ENCODE measurements at regions not wholly inside any gene's neighbourhood (a gene's known extent, or its start where the extent isn't known, plus 50 kb on each side); places are given as distances from the start of the nearest gene placed in this dataset.

- Mint-ChIP-seq H3K9me3 (ENCODE audit: low read depth) (peaks cover 13% of the 10 kb centered on the region), H3K27me3 (ENCODE audit: low read depth) (no peaks in the 10 kb centered on the region), H3K4me1 (ENCODE audit: low read depth) (no peaks in the 10 kb centered on the region), H3K4me3 (ENCODE audit: unreplicated experiment) (no peak overlapping the region), H3K36me3 (ENCODE audit: low read depth) (no peaks in the 10 kb centered on the region), H3K27ac (ENCODE audit: unreplicated experiment) (no peak overlapping the region)
- no peak for DNase-seq (ENCODE audit: low spot score)
- no peak for TF ChIP-seq CTCF (IDR thresholded peaks at IDR 0.05)
Measured at GRCh38 chrX:8105531-8105930, 65.5 kb downstream of the VCX2 start.

GRCh38 chrX:8103655-8104054, 67.4 kb downstream of the VCX2 start:
- TF ChIP-seq CTCF (IDR thresholded peaks at IDR 0.05), result no peak

GRCh38 chrX:8091510-8091909, 79.6 kb downstream of the VCX2 start:
- Mint-ChIP-seq H3K27ac (ENCODE audit: unreplicated experiment) (no peak overlapping the region), H3K4me1 (ENCODE audit: low read depth) (no peaks in the 10 kb centered on the region), H3K27me3 (ENCODE audit: low read depth) (peaks cover 3% of the 10 kb centered on the region), H3K36me3 (ENCODE audit: low read depth) (no peaks in the 10 kb centered on the region), H3K9me3 (ENCODE audit: low read depth) (no peaks in the 10 kb centered on the region), H3K4me3 (ENCODE audit: unreplicated experiment) (no peak overlapping the region)
- no peak for DNase-seq (ENCODE audit: low spot score)
- no peak for TF ChIP-seq CTCF (IDR thresholded peaks at IDR 0.05)

More at GRCh38 chrX:8103655-8104054, 67.4 kb downstream of the VCX2 start:
- peaks cover 8% of the 10 kb centered on the region for H3K9me3 Mint-ChIP-seq (ENCODE audit: low read depth)
- H3K4me3 Mint-ChIP-seq (ENCODE audit: unreplicated experiment), result no peak overlapping the region
- no peak overlapping the region for H3K27ac Mint-ChIP-seq (ENCODE audit: unreplicated experiment)
- H3K27me3 Mint-ChIP-seq (ENCODE audit: low read depth), result no peaks in the 10 kb centered on the region
- H3K36me3 Mint-ChIP-seq (ENCODE audit: low read depth), result no peaks in the 10 kb centered on the region
- H3K4me1 Mint-ChIP-seq (ENCODE audit: low read depth), result no peaks in the 10 kb centered on the region
- no peak for DNase-seq (ENCODE audit: low spot score)

- TF ChIP-seq CTCF (IDR thresholded peaks at IDR 0.05), result no peak
- DNase-seq (ENCODE audit: low spot score), result no peak
- Mint-ChIP-seq H3K27ac (ENCODE audit: unreplicated experiment) (no peak overlapping the region), H3K4me1 (ENCODE audit: low read depth) (no peaks in the 10 kb centered on the region), H3K36me3 (ENCODE audit: low read depth) (no peaks in the 10 kb centered on the region), H3K27me3 (ENCODE audit: low read depth) (peaks cover 3% of the 10 kb centered on the region), H3K4me3 (ENCODE audit: unreplicated experiment) (no peak overlapping the region), H3K9me3 (ENCODE audit: low read depth) (no peaks in the 10 kb centered on the region)
Measured at GRCh38 chrX:8090906-8091305, 80.2 kb downstream of the VCX2 start.

GRCh38 chrX:8090482-8090881, 80.6 kb downstream of the VCX2 start:
- DNase-seq (ENCODE audit: low spot score), result no peak
- Mint-ChIP-seq H3K27ac (ENCODE audit: unreplicated experiment) (no peak overlapping the region), H3K4me1 (ENCODE audit: low read depth) (no peaks in the 10 kb centered on the region), H3K4me3 (ENCODE audit: unreplicated experiment) (no peak overlapping the region), H3K36me3 (ENCODE audit: low read depth) (no peaks in the 10 kb centered on the region), H3K9me3 (ENCODE audit: low read depth) (no peaks in the 10 kb centered on the region), H3K27me3 (ENCODE audit: low read depth) (peaks cover 3% of the 10 kb centered on the region)
- TF ChIP-seq CTCF (IDR thresholded peaks at IDR 0.05), result no peak
